ENCODE measurements at regions not wholly inside any gene's neighbourhood (a gene's known extent, or its start where the extent isn't known, plus 50 kb on each side); places are given as distances from the start of the nearest gene placed in this dataset.

- Mint-ChIP-seq H3K27me3 (no peaks in the 10 kb centered on the region), H3K27ac (no peak overlapping the region), H3K4me3 (no peak overlapping the region), H3K4me1 (ENCODE audit: low read depth) (no peaks in the 10 kb centered on the region), H3K9me3 (no peaks in the 10 kb centered on the region), H3K36me3 (ENCODE audit: low read depth) (no peaks in the 10 kb centered on the region)
Measured at GRCh38 chr5:158553195-158553961, 546.3 kb downstream of the EBF1 start.

- no peak overlapping the region for H3K4me3 Mint-ChIP-seq
- no peak overlapping the region for H3K27ac Mint-ChIP-seq
Measured at GRCh38 chr5:158552241-158552640, 547.5 kb downstream of the EBF1 start.

GRCh38 chr5:158549311-158549710, 550.4 kb downstream of the EBF1 start:
- H3K27ac Mint-ChIP-seq: no peak overlapping the region
- no peaks in the 10 kb centered on the region for H3K36me3 Mint-ChIP-seq (ENCODE audit: low read depth)
- peaks cover 4% of the 10 kb centered on the region for H3K4me1 Mint-ChIP-seq (ENCODE audit: low read depth)
- no peaks in the 10 kb centered on the region for H3K27me3 Mint-ChIP-seq
- no peak overlapping the region for H3K4me3 Mint-ChIP-seq
- peaks cover 8% of the 10 kb centered on the region for H3K9me3 Mint-ChIP-seq

More at GRCh38 chr5:158552241-158552640, 547.5 kb downstream of the EBF1 start:
- Mint-ChIP-seq H3K9me3 (peaks cover 8% of the 10 kb centered on the region), H3K4me1 (ENCODE audit: low read depth) (no peaks in the 10 kb centered on the region), H3K27me3 (no peaks in the 10 kb centered on the region), H3K36me3 (ENCODE audit: low read depth) (no peaks in the 10 kb centered on the region)

GRCh38 chr5:158546748-158547147, 553.0 kb downstream of the EBF1 start:
- H3K27ac Mint-ChIP-seq: no peak overlapping the region
- no peak overlapping the region for H3K4me3 Mint-ChIP-seq
- peaks cover 25% of the 10 kb centered on the region for H3K4me1 Mint-ChIP-seq (ENCODE audit: low read depth)
- H3K9me3 Mint-ChIP-seq: peaks cover 8% of the 10 kb centered on the region
- no peaks in the 10 kb centered on the region for H3K36me3 Mint-ChIP-seq (ENCODE audit: low read depth)
- no peaks in the 10 kb centered on the region for H3K27me3 Mint-ChIP-seq

GRCh38 chr5:158545949-158546530, 553.7 kb downstream of the EBF1 start:
- H3K27me3 Mint-ChIP-seq: no peaks in the 10 kb centered on the region

GRCh38 chr5:158544388-158545339, 555.1 kb downstream of the EBF1 start:
- Mint-ChIP-seq H3K27ac (no peak overlapping the region), H3K4me3 (no peak overlapping the region), H3K9me3 (peaks cover 8% of the 10 kb centered on the region), H3K36me3 (ENCODE audit: low read depth) (no peaks in the 10 kb centered on the region), H3K4me1 (ENCODE audit: low read depth) (peaks cover 30% of the 10 kb centered on the region), H3K27me3 (no peaks in the 10 kb centered on the region)

More at GRCh38 chr5:158545949-158546530, 553.7 kb downstream of the EBF1 start:
- Mint-ChIP-seq H3K27ac (no peak overlapping the region), H3K9me3 (peaks cover 8% of the 10 kb centered on the region), H3K36me3 (ENCODE audit: low read depth) (no peaks in the 10 kb centered on the region), H3K4me1 (ENCODE audit: low read depth) (peaks cover 30% of the 10 kb centered on the region), H3K4me3 (no peak overlapping the region)

GRCh38 chr5:158543539-158544387, 556.0 kb downstream of the EBF1 start:
- no peaks in the 10 kb centered on the region for H3K36me3 Mint-ChIP-seq (ENCODE audit: low read depth)
- peaks cover 2% of the 10 kb centered on the region for H3K27me3 Mint-ChIP-seq
- H3K4me3 Mint-ChIP-seq: no peak overlapping the region
- no peak overlapping the region for H3K27ac Mint-ChIP-seq
- peaks cover 34% of the 10 kb centered on the region for H3K4me1 Mint-ChIP-seq (ENCODE audit: low read depth)
- peaks cover 8% of the 10 kb centered on the region for H3K9me3 Mint-ChIP-seq

- Mint-ChIP-seq H3K27ac (peak overlapping the region; percentile 15), H3K36me3 (ENCODE audit: low read depth) (no peaks in the 10 kb centered on the region), H3K4me1 (ENCODE audit: low read depth) (peaks cover 36% of the 10 kb centered on the region), H3K9me3 (no peaks in the 10 kb centered on the region), H3K27me3 (peaks cover 10% of the 10 kb centered on the region), H3K4me3 (no peak overlapping the region)
Measured at GRCh38 chr5:158541536-158542297, 558.0 kb downstream of the EBF1 start.

- Mint-ChIP-seq H3K4me3 (no peak overlapping the region), H3K27ac (no peak overlapping the region), H3K27me3 (peaks cover 12% of the 10 kb centered on the region), H3K9me3 (no peaks in the 10 kb centered on the region), H3K36me3 (ENCODE audit: low read depth) (no peaks in the 10 kb centered on the region), H3K4me1 (ENCODE audit: low read depth) (peaks cover 25% of the 10 kb centered on the region)
Measured at GRCh38 chr5:158538506-158539074, 561.1 kb downstream of the EBF1 start.

- Mint-ChIP-seq H3K9me3 (no peaks in the 10 kb centered on the region), H3K36me3 (ENCODE audit: low read depth) (no peaks in the 10 kb centered on the region), H3K27me3 (peaks cover 12% of the 10 kb centered on the region), H3K4me3 (no peak overlapping the region), H3K4me1 (ENCODE audit: low read depth) (peaks cover 18% of the 10 kb centered on the region), H3K27ac (no peak overlapping the region)
Measured at GRCh38 chr5:158537366-158537765, 562.4 kb downstream of the EBF1 start.

GRCh38 chr5:158534203-158534602, 565.5 kb downstream of the EBF1 start:
- Mint-ChIP-seq H3K27ac (no peak overlapping the region), H3K4me1 (ENCODE audit: low read depth) (peaks cover 4% of the 10 kb centered on the region), H3K27me3 (peaks cover 11% of the 10 kb centered on the region), H3K36me3 (ENCODE audit: low read depth) (no peaks in the 10 kb centered on the region), H3K4me3 (no peak overlapping the region), H3K9me3 (no peaks in the 10 kb centered on the region)

- Mint-ChIP-seq H3K4me1 (ENCODE audit: low read depth) (no peaks in the 10 kb centered on the region), H3K36me3 (ENCODE audit: low read depth) (no peaks in the 10 kb centered on the region), H3K27me3 (peaks cover 6% of the 10 kb centered on the region), H3K4me3 (no peak overlapping the region), H3K9me3 (no peaks in the 10 kb centered on the region), H3K27ac (no peak overlapping the region)
Measured at GRCh38 chr5:158532739-158533138, 567.0 kb downstream of the EBF1 start.

- Mint-ChIP-seq H3K9me3 (no peaks in the 10 kb centered on the region), H3K4me1 (ENCODE audit: low read depth) (no peaks in the 10 kb centered on the region), H3K27ac (no peak overlapping the region), H3K4me3 (no peak overlapping the region), H3K27me3 (peaks cover 3% of the 10 kb centered on the region), H3K36me3 (ENCODE audit: low read depth) (no peaks in the 10 kb centered on the region)
Measured at GRCh38 chr5:158531860-158532259, 567.9 kb downstream of the EBF1 start.

All from stimulated activated naive CD8-positive, alpha-beta T cell treated with anti-CD3 and anti-CD28 coated beads, Interleukin-15, Interleukin-2, amounts not matched to agents 100 ng/mL and 50 ng/mL, for 24 hours (primary cell).